Subcutaneous abdominal adipose tissue (tissue), 5 donors: ENCODE measurements at regions not wholly inside any gene's neighbourhood (a gene's known extent, or its start where the extent isn't known, plus 50 kb on each side); places are given as distances from the start of the nearest gene placed in this dataset.

Experiments
- H3K27ac ChIP-seq: one replicate; pipeline ENCODE4 v1.7.0; 2013; ENCODE audit warnings: low read depth, mild to moderate bottlenecking, inconsistent platforms, low read length, moderate library complexity
- H3K27me3 ChIP-seq, 5 donors: one replicate each; pipeline ENCODE4 v1.7.0; 2013; ENCODE audit warnings: low read length in 5 of 5, inconsistent platforms in 1 of 5; ENCODE audit not compliant: control insufficient read depth in 5 of 5, insufficient read depth in 4 of 5
- H3K36me3 ChIP-seq, 5 donors: one replicate each; pipeline ENCODE4 v1.7.0; 2013; ENCODE audit warnings: low read length in 5 of 5; ENCODE audit not compliant: control insufficient read depth in 5 of 5, insufficient read depth in 5 of 5
- H3K4me1 ChIP-seq, 5 donors: one replicate each; pipeline ENCODE4 v1.7.0; 2013; ENCODE audit warnings: low read length in 5 of 5, mild to moderate bottlenecking in 3 of 5, moderate library complexity in 1 of 5; ENCODE audit not compliant: control insufficient read depth in 5 of 5, insufficient read depth in 5 of 5
- H3K4me3 ChIP-seq, 5 donors: one replicate each; pipeline ENCODE4 v1.7.0; 2013; ENCODE audit warnings: low read length in 5 of 5, low read depth in 1 of 5
- H3K9ac ChIP-seq, 5 donors: one replicate each; pipeline ENCODE4 v1.7.0; 2013; ENCODE audit warnings: low read length in 5 of 5, mild to moderate bottlenecking in 4 of 5, moderate library complexity in 3 of 5
- H3K9me3 ChIP-seq, 5 donors: one replicate each; pipeline ENCODE4 v1.7.0; 2013; ENCODE audit warnings: low read length in 5 of 5; ENCODE audit not compliant: control insufficient read depth in 5 of 5
- donor health status: healthy.
- donor health status: healthy.
- donor health status: healthy.
- donor health status: healthy.
- donor health status: healthy.

- H3K36me3 ChIP-seq = no peaks in the 10 kb centered on the region
- H3K27ac ChIP-seq = no peak overlapping the region
- no peaks in the 10 kb centered on the region for H3K9me3 ChIP-seq
- H3K4me1 ChIP-seq = no peaks in the 10 kb centered on the region
- H3K27me3 ChIP-seq = no peaks in the 10 kb centered on the region
- H3K4me3 ChIP-seq = no peak overlapping the region
- H3K9ac ChIP-seq = no peak overlapping the region
These were observed 76.9 kb upstream of the GCFC2 start for GRCh38 chr2:75787532-75788132.

- Histone ChIP-seq H3K9ac (no peak overlapping the region), H3K9me3 (peaks cover 0 to 2% (median 0%) of the 10 kb centered on the region in 5 donors), H3K27ac (no peak overlapping the region), H3K36me3 (no peaks in the 10 kb centered on the region), H3K4me3 (no peak overlapping the region), H3K4me1 (no peaks in the 10 kb centered on the region), H3K27me3 (peaks cover 0 to 3% (median 0%) of the 10 kb centered on the region in 5 donors)
These were observed 64.7 kb upstream of the GCFC2 start for GRCh38 chr2:75775311-75775823.

- H3K27ac ChIP-seq = no peak overlapping the region
- H3K9me3 ChIP-seq = peaks cover 0 to 2% (median 0%) of the 10 kb centered on the region in 5 donors
- no peaks in the 10 kb centered on the region for H3K36me3 ChIP-seq
- H3K9ac ChIP-seq = no peak overlapping the region
- H3K4me1 ChIP-seq = no peaks in the 10 kb centered on the region
- H3K4me3 ChIP-seq = no peak overlapping the region
- H3K27me3 ChIP-seq = peaks cover 0 to 8% (median 0%) of the 10 kb centered on the region in 5 donors
These were observed 62.4 kb upstream of the GCFC2 start for GRCh38 chr2:75772908-75773630.

- Histone ChIP-seq H3K27ac (no peak overlapping the region), H3K9me3 (no peaks in the 10 kb centered on the region), H3K9ac (no peak overlapping the region), H3K27me3 (peaks cover 0 to 7% (median 0%) of the 10 kb centered on the region in 5 donors), H3K4me3 (no peak overlapping the region), H3K4me1 (no peaks in the 10 kb centered on the region), H3K36me3 (no peaks in the 10 kb centered on the region)
These were observed 55.1 kb upstream of the GCFC2 start for GRCh38 chr2:75765798-75766197.

DNA sequence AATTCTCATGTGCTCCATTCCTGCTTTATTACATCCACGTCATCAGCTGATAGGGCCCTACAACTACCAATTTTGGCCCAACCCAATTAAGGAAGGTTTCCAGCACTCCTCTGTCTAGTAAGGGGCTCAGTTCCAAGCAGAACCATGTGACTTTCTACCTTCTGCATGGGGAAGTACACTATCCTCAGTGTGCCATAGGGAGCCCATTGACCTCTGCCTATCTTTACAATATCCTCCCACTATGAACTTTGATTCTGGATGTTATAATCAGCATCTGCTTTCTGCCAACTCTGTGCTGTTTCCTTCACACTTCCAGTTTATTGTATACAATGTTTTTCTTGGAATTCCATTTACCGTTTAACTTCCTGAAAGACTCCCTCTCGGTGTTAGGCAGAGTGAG, 53.9 kb upstream of the GCFC2 start:
- H3K36me3 ChIP-seq = no peaks in the 10 kb centered on the region
- H3K9ac ChIP-seq = no peak overlapping the region
- H3K9me3 ChIP-seq = no peaks in the 10 kb centered on the region
- H3K27ac ChIP-seq = no peak overlapping the region
- no peak overlapping the region for H3K4me3 ChIP-seq
- no peaks in the 10 kb centered on the region for H3K4me1 ChIP-seq
- peaks cover 0 to 7% (median 0%) of the 10 kb centered on the region in 5 donors for H3K27me3 ChIP-seq
